Fibroblast of lung (primary cell): ENCODE measurements at regions not wholly inside any gene's neighbourhood (a gene's known extent, or its start where the extent isn't known, plus 50 kb on each side); places are given as distances from the start of the nearest gene placed in this dataset.

ENCODE experiments used
- EZH2 ChIP-seq: IDR thresholded peaks from 2 replicates; pipeline ENCODE4 v1.5.1; 2012; ENCODE audit warnings: low read length, control low read depth, mild to moderate bottlenecking; ENCODE audit errors: missing control alignments
- TF ChIP-seq, protein P1 (sequence below), 2 donors: IDR thresholded peaks in 1 of 2; conservative IDR thresholded peaks in 1 of 2; 1 replicate in 1 of 2; 2 replicates in 1 of 2; pipeline ENCODE4 v1.5.1; 2011 to 2012; ENCODE audit warnings: low read length in 2 of 2, control low read depth in 1 of 2, inconsistent platforms in 1 of 2, low read depth in 1 of 2, mild to moderate bottlenecking in 1 of 2

DNA sequence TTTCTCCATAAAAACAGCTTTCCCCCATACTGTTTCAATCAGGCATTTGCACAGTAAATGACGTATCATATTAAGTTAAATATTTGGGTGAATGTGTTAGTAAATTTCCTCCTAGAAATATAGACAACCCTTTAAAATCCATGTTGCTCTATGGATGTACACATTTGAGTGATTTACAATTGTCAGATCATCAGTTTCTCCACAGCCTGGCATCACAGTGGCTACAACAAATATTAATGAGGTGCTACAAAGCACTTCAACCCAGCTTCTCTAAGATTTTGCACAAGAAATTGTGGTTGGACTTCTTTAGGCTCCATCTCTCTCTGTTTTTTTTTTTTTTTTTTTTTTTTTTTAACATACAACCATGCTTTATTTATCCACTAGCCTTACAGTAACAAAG is 584.4 kb upstream of the AMELY start:
- TF ChIP-seq, protein P1, sequence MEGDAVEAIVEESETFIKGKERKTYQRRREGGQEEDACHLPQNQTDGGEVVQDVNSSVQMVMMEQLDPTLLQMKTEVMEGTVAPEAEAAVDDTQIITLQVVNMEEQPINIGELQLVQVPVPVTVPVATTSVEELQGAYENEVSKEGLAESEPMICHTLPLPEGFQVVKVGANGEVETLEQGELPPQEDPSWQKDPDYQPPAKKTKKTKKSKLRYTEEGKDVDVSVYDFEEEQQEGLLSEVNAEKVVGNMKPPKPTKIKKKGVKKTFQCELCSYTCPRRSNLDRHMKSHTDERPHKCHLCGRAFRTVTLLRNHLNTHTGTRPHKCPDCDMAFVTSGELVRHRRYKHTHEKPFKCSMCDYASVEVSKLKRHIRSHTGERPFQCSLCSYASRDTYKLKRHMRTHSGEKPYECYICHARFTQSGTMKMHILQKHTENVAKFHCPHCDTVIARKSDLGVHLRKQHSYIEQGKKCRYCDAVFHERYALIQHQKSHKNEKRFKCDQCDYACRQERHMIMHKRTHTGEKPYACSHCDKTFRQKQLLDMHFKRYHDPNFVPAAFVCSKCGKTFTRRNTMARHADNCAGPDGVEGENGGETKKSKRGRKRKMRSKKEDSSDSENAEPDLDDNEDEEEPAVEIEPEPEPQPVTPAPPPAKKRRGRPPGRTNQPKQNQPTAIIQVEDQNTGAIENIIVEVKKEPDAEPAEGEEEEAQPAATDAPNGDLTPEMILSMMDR (conservative IDR thresholded peaks at IDR 0.05 in 1 of 2, IDR thresholded peaks at IDR 0.05 in 1 of 2; ENCODE audit: low read depth in 1 of 2, low read length in 2 of 2): no peak
- no peak for TF ChIP-seq EZH2
